ENCODE measurements at regions not wholly inside any gene's neighbourhood (a gene's known extent, or its start where the extent isn't known, plus 50 kb on each side); places are given as distances from the start of the nearest gene placed in this dataset.

DNA sequence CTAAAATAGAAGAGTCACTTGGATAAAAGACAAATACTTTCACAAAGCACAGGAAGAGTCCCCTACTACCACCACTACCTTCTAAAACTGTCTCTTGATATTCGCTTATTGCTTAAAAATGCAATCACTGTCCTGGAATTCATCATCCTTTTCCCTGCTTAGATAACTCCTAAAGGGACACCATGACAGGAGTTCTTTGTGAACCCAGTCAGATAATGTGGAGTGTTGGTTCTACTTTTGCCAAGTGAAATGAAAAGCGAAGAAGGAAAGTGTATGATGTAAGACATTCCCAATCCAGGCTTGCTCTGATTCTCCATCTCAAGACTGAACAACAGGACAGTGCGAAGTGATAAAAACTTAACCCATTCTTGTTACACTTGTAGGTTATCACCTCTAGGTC, 103.0 kb downstream of the MTERF1 start:
- TF ChIP-seq, protein P1, sequence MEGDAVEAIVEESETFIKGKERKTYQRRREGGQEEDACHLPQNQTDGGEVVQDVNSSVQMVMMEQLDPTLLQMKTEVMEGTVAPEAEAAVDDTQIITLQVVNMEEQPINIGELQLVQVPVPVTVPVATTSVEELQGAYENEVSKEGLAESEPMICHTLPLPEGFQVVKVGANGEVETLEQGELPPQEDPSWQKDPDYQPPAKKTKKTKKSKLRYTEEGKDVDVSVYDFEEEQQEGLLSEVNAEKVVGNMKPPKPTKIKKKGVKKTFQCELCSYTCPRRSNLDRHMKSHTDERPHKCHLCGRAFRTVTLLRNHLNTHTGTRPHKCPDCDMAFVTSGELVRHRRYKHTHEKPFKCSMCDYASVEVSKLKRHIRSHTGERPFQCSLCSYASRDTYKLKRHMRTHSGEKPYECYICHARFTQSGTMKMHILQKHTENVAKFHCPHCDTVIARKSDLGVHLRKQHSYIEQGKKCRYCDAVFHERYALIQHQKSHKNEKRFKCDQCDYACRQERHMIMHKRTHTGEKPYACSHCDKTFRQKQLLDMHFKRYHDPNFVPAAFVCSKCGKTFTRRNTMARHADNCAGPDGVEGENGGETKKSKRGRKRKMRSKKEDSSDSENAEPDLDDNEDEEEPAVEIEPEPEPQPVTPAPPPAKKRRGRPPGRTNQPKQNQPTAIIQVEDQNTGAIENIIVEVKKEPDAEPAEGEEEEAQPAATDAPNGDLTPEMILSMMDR (IDR thresholded peaks at IDR 0.05): no peak
- TF ChIP-seq POLR2A (IDR thresholded peaks at IDR 0.05): no peak
